ENCODE measurements at regions not wholly inside any gene's neighbourhood (a gene's known extent, or its start where the extent isn't known, plus 50 kb on each side); places are given as distances from the start of the nearest gene placed in this dataset.

GRCh38 chr2:60294901-60295635 is 258.4 kb downstream of the BCL11A start:
- no peak for DNase-seq (ENCODE audit: low read depth)

DNA sequence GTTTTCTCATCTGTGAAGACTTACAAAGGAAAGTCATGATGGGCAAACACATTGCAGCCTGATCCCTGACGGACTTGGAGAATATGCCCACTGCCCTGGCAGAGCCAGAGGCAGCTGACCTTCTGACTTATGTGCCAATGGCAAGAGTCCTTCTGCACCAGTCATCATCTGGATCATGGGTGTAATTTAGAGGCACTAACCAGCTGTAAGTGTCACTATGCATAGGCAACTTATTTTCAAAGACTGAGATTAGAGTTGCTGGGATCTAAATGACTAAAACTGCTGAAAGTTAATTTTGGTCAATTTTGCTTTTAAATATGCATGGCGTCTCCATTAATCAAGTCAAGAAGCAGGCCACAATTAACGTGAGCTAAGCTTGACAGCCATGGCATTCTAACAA is 261.2 kb downstream of the BCL11A start:
- no peak for DNase-seq (ENCODE audit: low read depth)

- no peak for DNase-seq (ENCODE audit: low read depth)
These were observed 262.9 kb downstream of the BCL11A start for GRCh38 chr2:60290509-60290908.

DNA sequence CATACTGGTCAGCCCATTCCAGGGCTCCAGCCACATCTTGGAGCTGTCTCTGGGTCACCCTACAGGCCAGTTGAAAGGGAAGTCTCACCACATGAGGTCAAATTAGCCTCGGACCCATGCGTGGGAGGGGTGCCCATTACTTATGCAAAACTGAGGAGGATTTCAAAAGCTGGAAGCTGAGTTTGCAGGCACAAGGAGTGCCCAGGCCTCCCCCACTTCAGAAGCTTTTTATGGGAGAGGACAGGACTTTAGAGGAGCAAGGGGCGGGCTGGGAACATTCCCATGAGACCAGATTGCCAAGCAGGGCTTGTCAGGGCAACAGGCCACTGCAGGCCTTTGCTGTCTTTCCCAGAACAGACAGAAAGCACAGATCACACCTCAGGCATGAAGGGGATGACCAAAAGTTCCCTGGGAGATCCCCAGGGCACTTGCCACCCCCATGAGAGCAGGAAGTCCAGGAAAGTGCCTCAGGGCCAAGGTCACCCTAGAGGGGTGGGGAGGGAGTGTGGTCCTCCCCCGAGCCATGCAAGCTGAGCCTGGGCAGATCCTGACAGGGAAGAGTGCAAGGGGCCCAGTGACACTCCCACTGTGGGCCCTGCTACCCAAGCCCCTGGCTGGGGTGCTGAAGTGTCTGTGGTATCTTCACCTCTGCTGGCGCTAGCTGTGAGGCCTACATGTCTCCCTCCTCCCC is 267.7 kb downstream of the BCL11A start:
- no peak for DNase-seq (ENCODE audit: low read depth)

DNA sequence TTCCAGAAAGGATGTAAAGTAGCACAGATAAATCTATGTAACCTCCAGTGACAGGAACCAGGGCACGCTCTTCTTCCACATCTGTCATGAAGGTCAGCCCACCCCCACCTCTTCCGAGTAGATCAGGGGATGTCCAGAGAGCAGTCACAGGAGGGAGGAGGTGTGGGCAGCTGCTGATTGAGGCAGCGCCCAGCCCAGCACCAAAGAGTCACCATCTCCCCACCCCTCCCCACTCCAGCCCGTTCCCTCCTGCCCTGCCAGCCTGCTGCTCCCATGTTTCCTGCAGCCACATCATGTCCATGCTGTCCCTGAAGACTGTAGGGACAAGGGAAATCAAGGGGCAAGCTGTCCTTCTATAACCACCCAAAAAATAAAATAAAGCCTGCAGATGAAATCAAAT is 269.8 kb downstream of the BCL11A start:
- DNase-seq (ENCODE audit: low read depth): no peak

DNA sequence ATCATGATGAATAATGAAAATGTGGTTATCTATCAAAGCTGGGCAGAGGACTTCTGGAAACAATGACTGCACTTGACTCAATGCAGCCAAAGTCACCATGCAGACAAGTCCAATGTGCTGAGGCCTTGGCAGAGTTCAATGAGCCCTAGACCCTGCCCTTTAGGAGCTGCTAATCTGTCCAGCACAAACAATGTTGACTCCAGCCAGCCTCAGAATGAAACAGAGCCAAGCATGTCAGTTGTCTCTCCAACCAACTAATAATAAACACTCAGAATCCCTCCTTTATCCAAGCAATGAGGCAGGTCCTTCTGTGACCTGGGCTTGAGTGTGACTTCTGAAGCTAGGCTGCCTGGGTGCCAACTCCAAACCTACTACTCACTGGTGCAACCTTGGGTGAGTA is 270.6 kb downstream of the BCL11A start:
- DNase-seq (ENCODE audit: low read depth): no peak

DNA sequence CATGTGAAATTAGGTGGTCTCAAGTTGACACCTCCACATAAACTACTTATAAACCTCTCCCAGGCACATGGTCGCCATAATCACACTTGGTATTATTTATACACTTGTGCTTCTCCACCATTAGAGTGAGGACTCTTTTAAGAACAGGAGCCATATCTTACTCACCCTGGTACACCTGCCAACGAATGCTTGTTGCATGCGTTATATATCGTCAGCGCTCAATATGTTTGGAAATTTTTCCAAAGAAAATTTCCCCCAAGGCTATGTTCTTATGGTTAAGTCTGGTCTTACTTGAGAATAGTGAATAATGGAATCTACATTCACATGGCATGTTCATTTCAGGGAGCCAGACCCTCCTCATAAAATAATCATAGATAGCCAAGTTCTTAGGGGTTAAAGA is 271.7 kb downstream of the BCL11A start:
- no peak for DNase-seq (ENCODE audit: low read depth)

- no peak for DNase-seq (ENCODE audit: low read depth)
These were observed 273.2 kb downstream of the BCL11A start for GRCh38 chr2:60280238-60280637.

GRCh38 chr2:60278906-60279305 is 274.5 kb downstream of the BCL11A start:
- DNase-seq (ENCODE audit: low read depth): no peak

DNA sequence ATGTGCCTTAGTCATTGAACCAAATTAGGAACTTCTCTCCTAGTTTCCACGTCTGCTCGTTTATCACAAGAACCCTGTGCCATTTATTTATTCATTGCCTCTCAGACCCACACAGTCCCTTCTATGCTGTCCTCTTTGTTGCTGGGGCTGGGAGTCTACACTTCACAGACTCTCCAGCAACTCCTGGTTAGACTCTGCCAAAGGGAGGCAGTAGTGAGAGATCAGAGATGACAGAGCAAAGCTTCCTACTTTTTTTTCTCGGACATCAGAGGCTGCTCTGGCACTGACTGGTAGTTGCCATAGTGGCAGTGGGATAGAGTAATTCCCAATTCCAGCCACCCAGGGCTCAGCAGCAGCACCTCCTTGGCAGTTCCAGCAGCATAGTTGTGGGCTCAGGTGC is 277.5 kb downstream of the BCL11A start:
- no peak for DNase-seq (ENCODE audit: low read depth)

DNA sequence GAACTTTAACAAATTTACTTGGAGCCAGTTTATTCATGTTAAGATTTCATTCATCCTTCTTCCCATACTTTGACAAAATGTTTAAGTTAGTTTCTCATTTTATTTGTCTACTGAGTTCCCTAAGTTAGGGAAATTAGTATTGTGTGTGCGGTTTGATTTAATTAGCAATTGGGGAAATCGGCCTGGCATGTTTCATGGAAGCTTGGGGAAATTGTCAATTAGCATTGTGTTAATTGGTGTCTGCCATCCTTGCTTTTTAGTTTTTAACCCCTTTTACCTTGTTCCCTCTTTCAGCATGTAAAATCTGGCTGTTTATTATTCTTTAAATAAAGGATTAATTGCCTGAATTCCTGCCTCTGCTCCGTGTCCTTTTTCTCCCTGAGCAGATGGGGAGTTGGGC is 279.6 kb downstream of the BCL11A start:
- no peak for DNase-seq (ENCODE audit: low read depth)

- DNase-seq (ENCODE audit: low read depth): no peak
These were observed 281.7 kb downstream of the BCL11A start for GRCh38 chr2:60271713-60272112.

GRCh38 chr2:60271131-60271530 is 282.3 kb downstream of the BCL11A start:
- DNase-seq (ENCODE audit: low read depth): no peak

GRCh38 chr2:60268661-60269060 is 284.8 kb downstream of the BCL11A start:
- DNase-seq (ENCODE audit: low read depth): no peak

DNA sequence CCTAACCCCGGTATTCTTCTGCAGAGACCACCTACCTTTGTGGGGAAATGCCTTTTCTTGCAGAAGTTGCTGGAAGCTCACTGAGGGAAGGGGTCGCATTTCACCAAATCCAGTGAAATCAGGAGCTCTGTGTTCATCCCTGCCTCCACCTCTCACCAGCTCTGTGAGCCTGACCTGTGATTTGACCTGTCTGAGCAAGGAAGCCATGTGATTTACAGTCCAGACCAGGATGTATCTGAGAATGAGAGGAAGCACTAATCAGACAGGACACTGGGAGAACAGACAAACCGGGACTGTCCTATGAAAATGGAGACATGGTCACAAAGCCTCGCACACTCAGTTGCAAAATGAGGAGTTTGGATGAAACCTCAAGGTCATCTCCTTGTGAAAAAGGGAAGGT is 285.4 kb downstream of the BCL11A start:
- no peak for DNase-seq (ENCODE audit: low read depth)

DNA sequence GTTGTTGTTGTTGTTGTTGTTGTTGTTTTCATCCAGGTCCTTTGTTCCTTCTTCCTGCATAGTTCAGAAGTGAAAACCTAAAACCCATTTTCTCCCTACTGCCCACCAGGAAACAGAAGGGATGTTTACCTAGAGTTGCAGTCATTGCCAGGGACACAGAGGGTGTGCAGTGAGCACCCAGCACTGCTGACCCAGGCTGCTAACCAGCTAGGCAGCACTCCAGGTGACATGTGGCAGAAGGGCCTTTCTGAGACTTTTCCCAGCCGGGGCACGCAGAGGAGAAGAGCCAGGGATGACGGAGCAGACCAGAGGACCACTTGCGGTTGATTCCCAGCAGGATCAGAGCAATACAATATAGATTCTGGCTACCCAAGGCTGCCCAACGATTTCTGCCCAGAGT is 286.3 kb downstream of the BCL11A start:
- no peak for DNase-seq (ENCODE audit: low read depth)

- DNase-seq (ENCODE audit: low read depth): no peak
These were observed 291.3 kb downstream of the BCL11A start for GRCh38 chr2:60262178-60262577.

GRCh38 chr2:60260639-60261296 is 292.7 kb downstream of the BCL11A start:
- DNase-seq (ENCODE audit: low read depth): no peak

DNA sequence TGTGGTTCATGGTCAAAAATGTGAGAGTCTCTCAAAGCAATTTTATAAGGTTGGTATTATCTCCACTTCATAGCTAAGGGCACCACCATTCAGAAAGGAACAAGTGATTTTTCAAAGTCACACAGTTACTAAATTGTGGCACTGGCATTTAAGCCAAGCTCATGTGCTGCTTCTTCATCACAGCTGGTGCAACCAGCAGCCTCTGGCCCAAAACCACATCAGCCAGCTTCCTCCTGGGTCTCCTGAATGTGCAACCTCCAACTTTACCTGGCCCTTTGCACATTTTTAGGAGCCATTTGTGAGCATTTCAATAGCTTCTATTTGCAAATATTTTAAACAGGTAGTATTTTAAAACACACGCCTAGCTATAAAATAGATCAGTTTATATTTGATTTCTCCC is 293.7 kb downstream of the BCL11A start:
- DNase-seq (ENCODE audit: low read depth): no peak

DNA sequence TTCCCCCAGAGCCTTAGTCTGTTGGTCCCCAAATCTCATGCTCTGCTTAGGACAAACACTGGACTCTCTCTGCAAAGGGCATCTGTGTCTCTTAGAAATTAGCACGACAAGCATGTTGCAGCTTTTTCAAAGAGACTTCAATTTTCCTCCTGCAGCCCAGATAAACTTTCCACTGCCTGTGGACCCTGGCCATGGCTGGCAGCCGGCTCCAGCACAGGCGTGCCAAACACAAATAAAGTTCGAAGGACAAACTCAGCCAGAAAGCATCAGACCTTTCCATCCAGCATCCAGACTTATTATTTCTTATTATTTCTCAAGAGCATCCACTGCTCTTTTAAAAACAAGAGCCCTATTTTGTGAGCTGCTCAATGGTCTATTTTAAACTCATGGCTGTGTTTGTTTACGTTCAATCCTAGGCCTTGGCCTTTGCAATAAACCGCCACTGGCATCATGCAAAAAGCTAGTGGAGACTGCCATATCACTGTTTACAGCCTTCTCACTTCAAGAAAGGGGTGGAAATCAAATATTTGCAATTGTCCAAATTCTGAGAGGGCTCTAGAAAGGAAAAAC is 300.8 kb downstream of the BCL11A start:
- DNase-seq (ENCODE audit: low read depth): no peak

DNA sequence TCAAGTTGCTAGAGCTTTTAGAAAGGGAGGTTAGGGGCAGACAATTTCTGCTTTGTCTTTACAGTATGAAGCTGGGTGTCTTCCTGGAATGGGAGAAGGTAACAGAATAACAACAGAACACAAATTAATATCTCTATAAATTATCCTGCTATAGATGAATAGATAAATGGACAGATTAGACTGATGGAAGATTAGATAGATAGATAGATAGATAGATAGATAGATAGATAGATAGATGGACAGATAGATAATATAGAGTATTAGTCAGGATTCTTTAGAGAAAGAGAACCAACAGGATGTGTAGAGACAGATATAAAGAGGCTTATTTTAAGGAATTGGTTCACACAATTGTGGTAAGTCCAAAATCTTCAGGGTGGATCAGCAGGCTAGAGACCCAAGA is 302.2 kb downstream of the BCL11A start:
- no peak for DNase-seq (ENCODE audit: low read depth)

GRCh38 chr2:60249879-60250278 is 303.6 kb downstream of the BCL11A start:
- no peak for DNase-seq (ENCODE audit: low read depth)

GRCh38 chr2:60247471-60247870 is 306.0 kb downstream of the BCL11A start:
- no peak for DNase-seq (ENCODE audit: low read depth)

Measured in activated T-cell treated with anti-CD3 and anti-CD28 coated beads for 24 hours (primary cell).